HG02970 (cell line): ENCODE measurements at regions not wholly inside any gene's neighbourhood (a gene's known extent, or its start where the extent isn't known, plus 50 kb on each side); places are given as distances from the start of the nearest gene placed in this dataset.
"Not testable (repeated sequence)": the region's sequence is repeated elsewhere in the genome, so short reads cannot be mapped to it uniquely, and the experiment has no call there.

Source experiments
- ATAC-seq: cut with Tn5 transposase; IDR thresholded peaks from one replicate; pipeline ENCODE4 v1.9.1; 2021; ENCODE audit warnings: mild to moderate bottlenecking, moderate library complexity, moderate number of reproducible peaks; ENCODE audit not compliant: unreplicated experiment, low FRiP score

GRCh38 chr2:4959219-4959618 is 733.0 kb upstream of the SOX11 start:
- no peak for ATAC-seq

GRCh38 chr2:4962419-4962818 is 729.8 kb upstream of the SOX11 start:
- ATAC-seq = no peak

GRCh38 chr2:4963106-4963505 is 729.1 kb upstream of the SOX11 start:
- no peak for ATAC-seq

GRCh38 chr2:4964001-4964540 is 728.1 kb upstream of the SOX11 start:
- ATAC-seq = no peak

- no peak for ATAC-seq
Observed at GRCh38 chr2:4964579-4964978, 727.6 kb upstream of the SOX11 start.

GRCh38 chr2:4965556-4966320 is 726.4 kb upstream of the SOX11 start:
- ATAC-seq = no peak

- ATAC-seq = no peak
Observed at GRCh38 chr2:4967206-4967605, 725.0 kb upstream of the SOX11 start.

- ATAC-seq = no peak
Observed at GRCh38 chr2:4972472-4972871, 719.7 kb upstream of the SOX11 start.

GRCh38 chr2:4973354-4973753 is 718.8 kb upstream of the SOX11 start:
- ATAC-seq = no peak

- no peak for ATAC-seq
Observed at GRCh38 chr2:4973973-4974372, 718.2 kb upstream of the SOX11 start.

GRCh38 chr2:4976407-4976806 is 715.8 kb upstream of the SOX11 start:
- ATAC-seq = no peak

- no peak for ATAC-seq
Observed at GRCh38 chr2:4979111-4979510, 713.1 kb upstream of the SOX11 start.

- ATAC-seq = no peak
Observed at GRCh38 chr2:4980995-4981394, 711.2 kb upstream of the SOX11 start.

GRCh38 chr2:4981802-4982409 is 710.3 kb upstream of the SOX11 start:
- ATAC-seq = no peak

GRCh38 chr2:4988444-4988843 is 703.7 kb upstream of the SOX11 start:
- not testable (repeated sequence) for ATAC-seq

GRCh38 chr2:4992226-4992625 is 700.0 kb upstream of the SOX11 start:
- ATAC-seq = no peak

GRCh38 chr2:4995466-4995865 is 696.7 kb upstream of the SOX11 start:
- ATAC-seq = no peak

GRCh38 chr2:5007596-5007995 is 684.6 kb upstream of the SOX11 start:
- ATAC-seq = no peak

GRCh38 chr2:5019324-5019723 is 672.9 kb upstream of the SOX11 start:
- no peak for ATAC-seq

GRCh38 chr2:5020116-5020875 is 671.9 kb upstream of the SOX11 start:
- no peak for ATAC-seq

GRCh38 chr2:5021136-5021535 is 671.0 kb upstream of the SOX11 start:
- no peak for ATAC-seq
